ENCODE measurements at regions not wholly inside any gene's neighbourhood (a gene's known extent, or its start where the extent isn't known, plus 50 kb on each side); places are given as distances from the start of the nearest gene placed in this dataset.

DNA sequence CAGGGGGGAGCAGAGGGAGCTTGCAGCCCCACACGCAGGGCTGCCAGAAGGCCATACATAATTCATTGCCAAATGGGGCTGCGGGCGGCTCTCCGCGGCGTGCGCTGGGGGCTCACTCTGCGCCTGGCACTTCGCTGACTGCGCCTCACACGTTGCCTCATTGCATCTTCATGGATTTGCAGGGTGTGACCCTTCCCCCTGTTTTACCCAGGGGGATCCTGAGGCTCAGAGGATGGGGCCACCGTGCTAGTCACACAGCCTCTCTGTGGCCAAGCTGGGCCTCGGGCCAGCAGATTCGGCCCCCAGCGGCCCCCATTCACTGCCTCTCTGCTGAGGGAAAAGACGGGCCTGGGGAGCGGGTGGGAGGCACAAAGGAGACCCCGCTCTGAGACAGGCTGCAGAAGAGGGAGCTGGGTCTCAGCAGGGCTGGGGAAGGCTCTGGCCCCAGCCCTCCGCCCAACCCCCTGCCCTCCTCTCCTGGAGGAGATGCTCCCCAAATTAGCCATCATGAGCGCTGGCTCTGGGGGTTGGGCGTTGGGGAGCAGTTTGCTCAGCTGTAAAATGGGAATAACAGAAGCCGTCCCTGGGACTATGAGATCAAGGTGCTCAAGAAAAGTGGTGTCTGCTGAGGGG, 115.5 kb downstream of the C9orf50 start:
- Mint-ChIP-seq H3K9me3 (no peaks in the 10 kb centered on the region), H3K36me3 (ENCODE audit: low read depth) (no peaks in the 10 kb centered on the region), H3K4me3 (no peak overlapping the region), H3K27ac (no peak overlapping the region), H3K4me1 (ENCODE audit: low read depth) (no peaks in the 10 kb centered on the region), H3K27me3 (no peaks in the 10 kb centered on the region)
- Histone ChIP-seq H3K9me3 (ENCODE audit: control insufficient read depth in 1 of 2, insufficient read depth in 1 of 2, low read length in 2 of 2) (no peaks in the 10 kb centered on the region), H3K27ac (ENCODE audit: low read depth in 1 of 2, low read length in 2 of 2) (no peak overlapping the region), H3K36me3 (ENCODE audit: insufficient read depth, low read length) (peaks cover 5% of the 10 kb centered on the region), H3K4me3 (ENCODE audit: low read length) (no peak overlapping the region), H3K27me3 (ENCODE audit: control insufficient read depth in 1 of 2, insufficient read depth in 2 of 2, low read length in 2 of 2) (no peaks in the 10 kb centered on the region), H3K4me1 (ENCODE audit: insufficient read depth, low read length) (no peaks in the 10 kb centered on the region)
- ChIA-PET CTCF (interaction anchor here (1.3 kb wide), 1 partner anchor 54 kb away, joined by 3 read pairs; no protein-coding TSS in a partner anchor), POLR2A (no interaction called here)
- intact Hi-C loops (cut with DNase I, micrococcal nuclease), result no loop called here
- no peak for ATAC-seq (ENCODE audit: poor library complexity)
- TF ChIP-seq, protein P1, sequence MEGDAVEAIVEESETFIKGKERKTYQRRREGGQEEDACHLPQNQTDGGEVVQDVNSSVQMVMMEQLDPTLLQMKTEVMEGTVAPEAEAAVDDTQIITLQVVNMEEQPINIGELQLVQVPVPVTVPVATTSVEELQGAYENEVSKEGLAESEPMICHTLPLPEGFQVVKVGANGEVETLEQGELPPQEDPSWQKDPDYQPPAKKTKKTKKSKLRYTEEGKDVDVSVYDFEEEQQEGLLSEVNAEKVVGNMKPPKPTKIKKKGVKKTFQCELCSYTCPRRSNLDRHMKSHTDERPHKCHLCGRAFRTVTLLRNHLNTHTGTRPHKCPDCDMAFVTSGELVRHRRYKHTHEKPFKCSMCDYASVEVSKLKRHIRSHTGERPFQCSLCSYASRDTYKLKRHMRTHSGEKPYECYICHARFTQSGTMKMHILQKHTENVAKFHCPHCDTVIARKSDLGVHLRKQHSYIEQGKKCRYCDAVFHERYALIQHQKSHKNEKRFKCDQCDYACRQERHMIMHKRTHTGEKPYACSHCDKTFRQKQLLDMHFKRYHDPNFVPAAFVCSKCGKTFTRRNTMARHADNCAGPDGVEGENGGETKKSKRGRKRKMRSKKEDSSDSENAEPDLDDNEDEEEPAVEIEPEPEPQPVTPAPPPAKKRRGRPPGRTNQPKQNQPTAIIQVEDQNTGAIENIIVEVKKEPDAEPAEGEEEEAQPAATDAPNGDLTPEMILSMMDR (IDR thresholded peaks at IDR 0.05), result no peak
- peak in 1 of 14 experiments; percentile 11 for DNase-seq

- no peaks in the 10 kb centered on the region for H3K4me1 ChIP-seq (ENCODE audit: insufficient read depth, low read length)
- no peaks in the 10 kb centered on the region for H3K4me1 Mint-ChIP-seq (ENCODE audit: low read depth)
- H3K9me3 Mint-ChIP-seq, result no peaks in the 10 kb centered on the region
- no peaks in the 10 kb centered on the region for H3K36me3 Mint-ChIP-seq (ENCODE audit: low read depth)
- CTCF ChIA-PET, result interaction anchor here (1.3 kb wide), 1 partner anchor 53 kb away, joined by 3 read pairs; no protein-coding TSS in a partner anchor
- TF ChIP-seq, protein P1 (IDR thresholded peaks at IDR 0.05), result no peak
- H3K9me3 ChIP-seq (ENCODE audit: control insufficient read depth in 1 of 2, insufficient read depth in 1 of 2, low read length in 2 of 2), result no peaks in the 10 kb centered on the region
- peaks cover 5% of the 10 kb centered on the region for H3K36me3 ChIP-seq (ENCODE audit: insufficient read depth, low read length)
- no peak overlapping the region for H3K27ac ChIP-seq (ENCODE audit: low read depth in 1 of 2, low read length in 2 of 2)
- POLR2A ChIA-PET, result interaction anchor here (0.7 kb wide), 1 partner anchor 77 kb away, joined by 5 read pairs; no protein-coding TSS in a partner anchor
- intact Hi-C loops (cut with DNase I, micrococcal nuclease), result no loop called here
- H3K4me3 Mint-ChIP-seq, result no peak overlapping the region
- no peaks in the 10 kb centered on the region for H3K27me3 ChIP-seq (ENCODE audit: control insufficient read depth in 1 of 2, insufficient read depth in 2 of 2, low read length in 2 of 2)
- ATAC-seq (ENCODE audit: poor library complexity), result no peak
- peak in 1 of 14 experiments; percentile 13 for DNase-seq
- H3K4me3 ChIP-seq (ENCODE audit: low read length), result no peak overlapping the region
- H3K27me3 Mint-ChIP-seq, result no peaks in the 10 kb centered on the region
- H3K27ac Mint-ChIP-seq, result no peak overlapping the region
These were observed 116.5 kb downstream of the C9orf50 start for GRCh38 chr9:129504404-129504803.

GRCh38 chr9:129501771-129502319, 119.1 kb downstream of the C9orf50 start:
- DNase-seq (peak in 1 of 14 experiments; percentile 13), ATAC-seq (ENCODE audit: poor library complexity) (no peak)
- TF ChIP-seq, protein P1 (IDR thresholded peaks at IDR 0.05), result no peak
- Mint-ChIP-seq H3K4me3 (no peak overlapping the region), H3K36me3 (ENCODE audit: low read depth) (no peaks in the 10 kb centered on the region), H3K27me3 (no peaks in the 10 kb centered on the region), H3K9me3 (no peaks in the 10 kb centered on the region), H3K27ac (no peak overlapping the region), H3K4me1 (ENCODE audit: low read depth) (peaks cover 2% of the 10 kb centered on the region)
- ChIA-PET POLR2A (interaction anchor here (1.1 kb wide), 1 partner anchor 118 kb away, joined by 3 read pairs; no protein-coding TSS in a partner anchor), CTCF (no interaction called here)
- Histone ChIP-seq H3K4me1 (ENCODE audit: insufficient read depth, low read length) (peaks cover 6% of the 10 kb centered on the region), H3K9me3 (ENCODE audit: control insufficient read depth in 1 of 2, insufficient read depth in 1 of 2, low read length in 2 of 2) (no peaks in the 10 kb centered on the region), H3K36me3 (ENCODE audit: insufficient read depth, low read length) (peaks cover 5% of the 10 kb centered on the region), H3K27ac (ENCODE audit: low read depth in 1 of 2, low read length in 2 of 2) (no peak overlapping the region), H3K27me3 (ENCODE audit: control insufficient read depth in 1 of 2, insufficient read depth in 2 of 2, low read length in 2 of 2) (no peaks in the 10 kb centered on the region), H3K4me3 (ENCODE audit: low read length) (no peak overlapping the region)
- intact Hi-C loops (cut with DNase I, micrococcal nuclease), result no loop called here

Data from CD4-positive, alpha-beta T cell (primary cell).